ENCODE measurements at regions not wholly inside any gene's neighbourhood (a gene's known extent, or its start where the extent isn't known, plus 50 kb on each side); places are given as distances from the start of the nearest gene placed in this dataset.

DNA sequence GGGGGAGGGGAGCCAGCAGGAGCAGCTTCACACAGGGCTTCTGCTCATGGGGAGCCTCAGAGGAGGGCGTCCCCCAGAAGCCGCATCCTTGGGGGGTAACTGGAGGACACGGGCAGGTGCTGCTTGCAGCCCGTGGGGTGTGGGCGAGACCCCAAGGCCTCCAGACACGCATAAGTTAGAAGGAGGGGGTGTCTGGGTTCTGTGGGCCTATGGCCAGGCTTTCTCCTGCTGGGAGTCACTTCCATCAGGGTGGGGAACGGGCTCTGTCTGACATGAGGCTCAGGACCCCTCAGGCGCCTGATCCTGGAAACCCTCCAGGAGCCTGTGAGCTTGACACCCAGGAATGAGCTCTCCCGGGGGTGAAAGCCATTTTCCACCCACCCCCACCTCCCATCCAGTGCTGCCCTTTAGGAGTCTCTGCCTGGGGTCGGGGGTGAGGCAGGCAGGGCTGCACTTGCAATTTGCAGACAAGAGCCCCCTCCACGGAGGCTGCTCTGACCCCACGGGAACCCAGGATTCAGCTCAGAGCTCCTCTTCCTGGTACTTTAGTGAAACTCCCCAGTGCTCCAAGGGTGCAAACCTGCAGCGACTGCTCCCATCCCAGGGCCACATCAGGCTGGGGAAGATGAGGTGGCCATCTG is 325.7 kb downstream of the ADGRD1 start:
- Histone ChIP-seq H2BK120ac (ENCODE audit: low read depth, low read length) (no peak overlapping the region), H3K56ac (ENCODE audit: low read length) (peak overlapping the region; percentile 47), H2BK5ac (ENCODE audit: low read length) (no peak overlapping the region), H3K23ac (ENCODE audit: low read length) (no peak overlapping the region), H3K4me3 (ENCODE audit: low read length) (no peak overlapping the region), H3K4ac (ENCODE audit: low read depth, low read length) (no peak overlapping the region), H3K27ac (ENCODE audit: low read depth, low read length) (no peak overlapping the region), H3K79me1 (ENCODE audit: low read length) (no peaks in the 10 kb centered on the region), H3K27me3 (ENCODE audit: insufficient read depth, low read length, poor library complexity) (no peaks in the 10 kb centered on the region), H2AK5ac (ENCODE audit: low read length) (no peak overlapping the region), H3K36me3 (ENCODE audit: control insufficient read depth, insufficient read depth, low read length) (no peaks in the 10 kb centered on the region), H3K4me1 (ENCODE audit: control insufficient read depth, low read depth, low read length) (peaks cover 9% of the 10 kb centered on the region), H4K5ac (ENCODE audit: low read length) (no peak overlapping the region), H3K18ac (ENCODE audit: low read length) (no peak overlapping the region), H2BK15ac (replicated peaks; ENCODE audit: low read depth) (no peak overlapping the region), H3K79me2 (ENCODE audit: control insufficient read depth, insufficient read depth, low read length) (no peaks in the 10 kb centered on the region), H3K9ac (ENCODE audit: low read length) (no peak overlapping the region), H3K4me2 (ENCODE audit: low read length) (no peak overlapping the region), H4K8ac (ENCODE audit: low read depth, low read length) (no peak overlapping the region)
- no peak for DNase-seq
- no CpG with 5 or more reads among the region's 13 CpGs for WGBS (ENCODE audit: extremely low coverage, insufficient coverage, low lambda C conversion rate)

DNA sequence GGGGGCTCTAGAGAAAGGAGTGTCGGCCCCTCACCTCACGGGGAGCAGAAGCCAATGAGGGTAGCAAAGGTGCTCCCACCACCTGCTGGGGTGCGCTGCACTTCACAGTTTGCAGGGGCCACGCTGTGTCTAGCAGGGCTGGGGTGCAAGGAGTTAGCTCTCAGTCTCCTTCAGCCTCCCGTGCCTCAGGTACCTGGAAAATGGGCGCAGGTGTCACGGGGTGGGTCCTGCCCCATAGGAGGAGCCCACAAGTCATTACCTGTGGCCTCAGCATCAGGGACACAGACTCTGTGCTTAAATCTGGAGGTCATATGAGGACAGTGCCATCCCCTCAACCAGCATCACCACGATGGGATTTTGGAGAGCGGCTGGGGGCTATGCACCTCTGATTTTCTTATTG is 326.7 kb downstream of the ADGRD1 start:
- H2AK5ac ChIP-seq (ENCODE audit: low read length) = no peak overlapping the region
- no peaks in the 10 kb centered on the region for H3K27me3 ChIP-seq (ENCODE audit: insufficient read depth, low read length, poor library complexity)
- H2BK5ac ChIP-seq (ENCODE audit: low read length) = no peak overlapping the region
- DNase-seq = no peak
- H3K18ac ChIP-seq (ENCODE audit: low read length) = no peak overlapping the region
- H3K4me2 ChIP-seq (ENCODE audit: low read length) = no peak overlapping the region
- H3K4ac ChIP-seq (ENCODE audit: low read depth, low read length) = no peak overlapping the region
- H2BK120ac ChIP-seq (ENCODE audit: low read depth, low read length) = no peak overlapping the region
- H3K23ac ChIP-seq (ENCODE audit: low read length) = no peak overlapping the region
- no peak overlapping the region for H3K9ac ChIP-seq (ENCODE audit: low read length)
- H3K79me2 ChIP-seq (ENCODE audit: control insufficient read depth, insufficient read depth, low read length) = no peaks in the 10 kb centered on the region
- no peak overlapping the region for H4K8ac ChIP-seq (ENCODE audit: low read depth, low read length)
- no peak overlapping the region for H3K27ac ChIP-seq (ENCODE audit: low read depth, low read length)
- no peak overlapping the region for H4K5ac ChIP-seq (ENCODE audit: low read length)
- H3K4me3 ChIP-seq (ENCODE audit: low read length) = no peak overlapping the region
- no peak overlapping the region for H3K56ac ChIP-seq (ENCODE audit: low read length)
- H3K4me1 ChIP-seq (ENCODE audit: control insufficient read depth, low read depth, low read length) = peaks cover 7% of the 10 kb centered on the region
- WGBS (ENCODE audit: extremely low coverage, insufficient coverage, low lambda C conversion rate) = no CpG with 5 or more reads among the region's 9 CpGs
- H2BK15ac ChIP-seq (replicated peaks; ENCODE audit: low read depth) = no peak overlapping the region
- H3K36me3 ChIP-seq (ENCODE audit: control insufficient read depth, insufficient read depth, low read length) = no peaks in the 10 kb centered on the region
- H3K79me1 ChIP-seq (ENCODE audit: low read length) = no peaks in the 10 kb centered on the region

DNA sequence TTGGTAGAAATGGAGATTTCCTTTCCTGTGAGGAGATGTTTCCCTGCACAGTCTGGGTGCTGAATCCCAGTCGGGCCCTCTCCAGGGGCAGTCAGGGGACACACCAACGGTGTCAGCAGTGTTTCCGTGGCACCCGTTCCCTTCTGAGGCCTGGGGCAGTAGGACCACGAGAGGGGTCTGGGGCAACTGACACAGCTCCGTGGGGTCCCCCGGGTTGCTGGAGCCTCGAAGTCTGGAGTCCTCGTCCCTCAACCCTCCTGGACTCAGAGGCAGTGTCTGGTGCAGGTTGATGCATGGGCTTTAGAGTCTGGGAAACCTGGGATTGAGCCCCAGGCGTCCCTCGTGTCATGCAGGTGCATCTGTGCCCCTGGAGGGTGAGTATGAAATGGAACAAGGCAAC is 327.3 kb downstream of the ADGRD1 start:
- Histone ChIP-seq H2BK5ac (ENCODE audit: low read length) (no peak overlapping the region), H3K79me1 (ENCODE audit: low read length) (no peaks in the 10 kb centered on the region), H3K27me3 (ENCODE audit: insufficient read depth, low read length, poor library complexity) (no peaks in the 10 kb centered on the region), H2BK15ac (replicated peaks; ENCODE audit: low read depth) (no peak overlapping the region), H3K23ac (ENCODE audit: low read length) (no peak overlapping the region), H4K5ac (ENCODE audit: low read length) (no peak overlapping the region), H3K4me1 (ENCODE audit: control insufficient read depth, low read depth, low read length) (peaks cover 3% of the 10 kb centered on the region), H3K36me3 (ENCODE audit: control insufficient read depth, insufficient read depth, low read length) (no peaks in the 10 kb centered on the region), H3K27ac (ENCODE audit: low read depth, low read length) (no peak overlapping the region), H3K56ac (ENCODE audit: low read length) (no peak overlapping the region), H3K4me2 (ENCODE audit: low read length) (no peak overlapping the region), H2BK120ac (ENCODE audit: low read depth, low read length) (no peak overlapping the region), H3K18ac (ENCODE audit: low read length) (no peak overlapping the region), H3K4me3 (ENCODE audit: low read length) (no peak overlapping the region), H3K79me2 (ENCODE audit: control insufficient read depth, insufficient read depth, low read length) (no peaks in the 10 kb centered on the region), H3K4ac (ENCODE audit: low read depth, low read length) (no peak overlapping the region), H2AK5ac (ENCODE audit: low read length) (no peak overlapping the region), H4K8ac (ENCODE audit: low read depth, low read length) (no peak overlapping the region), H3K9ac (ENCODE audit: low read length) (no peak overlapping the region)
- WGBS (ENCODE audit: extremely low coverage, insufficient coverage, low lambda C conversion rate) = no CpG with 5 or more reads among the region's 11 CpGs
- DNase-seq = no peak

DNA sequence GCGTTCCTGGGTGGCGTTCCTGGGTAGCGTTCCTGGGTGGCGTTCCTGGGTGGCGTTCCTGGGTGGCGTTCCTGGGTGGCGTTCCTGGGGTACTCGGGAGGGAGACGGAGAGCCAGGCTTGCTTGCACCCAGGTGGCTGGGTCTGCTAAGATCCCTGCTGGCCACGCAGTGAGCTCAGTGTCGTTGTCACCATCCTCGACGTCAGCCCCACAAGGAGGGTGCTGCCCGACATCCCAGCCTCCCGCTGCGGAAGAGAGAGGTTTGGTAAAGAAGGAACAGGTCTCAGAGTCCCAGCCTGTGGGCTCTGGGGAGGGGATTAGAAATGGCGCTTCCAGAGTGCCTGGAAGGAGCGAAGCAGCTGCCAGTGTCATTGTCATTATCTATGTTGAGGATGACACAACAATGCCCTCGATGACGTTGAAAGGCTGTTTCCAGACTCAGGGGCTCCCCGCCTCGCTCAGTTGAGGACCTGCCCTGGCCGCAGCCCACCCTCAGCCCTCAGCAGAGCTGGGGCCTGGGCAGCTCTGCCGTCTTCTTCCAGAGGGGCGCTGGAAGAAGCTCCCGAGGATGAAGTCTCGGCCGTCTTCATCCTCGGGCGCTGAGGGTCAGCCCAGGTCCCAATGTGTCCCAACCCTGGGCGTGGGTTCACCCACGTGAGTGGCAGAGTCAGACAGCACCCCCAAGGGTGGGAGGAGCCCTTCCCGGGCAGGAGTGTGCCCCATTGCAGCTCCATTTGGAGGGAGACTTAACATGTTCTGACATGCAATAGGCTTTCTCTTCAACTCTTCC is 328.8 kb downstream of the ADGRD1 start:
- Histone ChIP-seq H2BK15ac (replicated peaks; ENCODE audit: low read depth) (no peak overlapping the region), H3K4ac (ENCODE audit: low read depth, low read length) (no peak overlapping the region), H3K9ac (ENCODE audit: low read length) (no peak overlapping the region), H3K79me2 (ENCODE audit: control insufficient read depth, insufficient read depth, low read length) (no peaks in the 10 kb centered on the region), H2BK5ac (ENCODE audit: low read length) (no peak overlapping the region), H2BK120ac (ENCODE audit: low read depth, low read length) (no peak overlapping the region), H2AK5ac (ENCODE audit: low read length) (no peak overlapping the region), H3K56ac (ENCODE audit: low read length) (no peak overlapping the region), H4K5ac (ENCODE audit: low read length) (no peak overlapping the region), H3K18ac (ENCODE audit: low read length) (no peak overlapping the region), H3K23ac (ENCODE audit: low read length) (no peak overlapping the region), H3K27ac (ENCODE audit: low read depth, low read length) (no peak overlapping the region), H3K36me3 (ENCODE audit: control insufficient read depth, insufficient read depth, low read length) (no peaks in the 10 kb centered on the region), H3K4me3 (ENCODE audit: low read length) (no peak overlapping the region), H3K4me1 (ENCODE audit: control insufficient read depth, low read depth, low read length) (no peaks in the 10 kb centered on the region), H3K4me2 (ENCODE audit: low read length) (no peak overlapping the region), H3K27me3 (ENCODE audit: insufficient read depth, low read length, poor library complexity) (no peaks in the 10 kb centered on the region), H4K8ac (ENCODE audit: low read depth, low read length) (no peak overlapping the region), H3K79me1 (ENCODE audit: low read length) (no peaks in the 10 kb centered on the region)
- no peak for DNase-seq
- WGBS (ENCODE audit: extremely low coverage, insufficient coverage, low lambda C conversion rate) = no CpG with 5 or more reads among the region's 33 CpGs

DNA sequence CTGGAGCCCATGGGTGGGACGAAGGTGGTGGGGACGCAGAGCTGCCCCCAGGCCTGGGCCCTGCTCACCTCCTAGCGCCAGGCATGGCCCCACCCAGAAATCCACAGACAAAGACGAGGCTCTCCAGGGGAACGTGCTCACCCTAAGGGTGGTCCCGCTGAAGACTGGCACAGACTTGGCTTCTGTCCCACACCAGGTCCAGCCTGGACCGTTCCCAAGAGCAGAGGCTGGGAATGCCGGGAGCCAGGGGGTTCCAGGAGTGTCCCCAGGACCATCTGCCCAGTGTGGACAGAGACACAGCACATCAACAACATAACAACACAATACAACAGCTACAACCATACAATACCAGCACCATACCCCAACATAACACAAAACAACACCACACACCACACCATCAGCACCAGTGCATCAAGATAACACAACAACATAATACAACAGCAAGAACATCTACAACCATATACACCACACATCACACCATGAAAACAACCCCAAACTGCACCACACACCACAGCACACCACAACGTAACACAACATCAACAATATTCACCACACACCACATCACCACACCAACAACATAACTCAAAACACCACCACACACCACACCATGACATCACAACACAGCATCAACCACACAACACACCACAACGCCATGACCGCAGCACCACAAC is 329.6 kb downstream of the ADGRD1 start:
- H2BK15ac ChIP-seq (replicated peaks; ENCODE audit: low read depth) = no peak overlapping the region
- H3K56ac ChIP-seq (ENCODE audit: low read length) = no peak overlapping the region
- H4K8ac ChIP-seq (ENCODE audit: low read depth, low read length) = no peak overlapping the region
- DNase-seq = no peak
- H3K4ac ChIP-seq (ENCODE audit: low read depth, low read length) = no peak overlapping the region
- no peaks in the 10 kb centered on the region for H3K79me1 ChIP-seq (ENCODE audit: low read length)
- H2BK5ac ChIP-seq (ENCODE audit: low read length) = no peak overlapping the region
- H3K23ac ChIP-seq (ENCODE audit: low read length) = no peak overlapping the region
- H3K36me3 ChIP-seq (ENCODE audit: control insufficient read depth, insufficient read depth, low read length) = no peaks in the 10 kb centered on the region
- H3K79me2 ChIP-seq (ENCODE audit: control insufficient read depth, insufficient read depth, low read length) = no peaks in the 10 kb centered on the region
- no peak overlapping the region for H3K27ac ChIP-seq (ENCODE audit: low read depth, low read length)
- H3K9ac ChIP-seq (ENCODE audit: low read length) = no peak overlapping the region
- no peak overlapping the region for H2BK120ac ChIP-seq (ENCODE audit: low read depth, low read length)
- no peak overlapping the region for H3K4me2 ChIP-seq (ENCODE audit: low read length)
- H4K5ac ChIP-seq (ENCODE audit: low read length) = no peak overlapping the region
- H2AK5ac ChIP-seq (ENCODE audit: low read length) = no peak overlapping the region
- H3K27me3 ChIP-seq (ENCODE audit: insufficient read depth, low read length, poor library complexity) = no peaks in the 10 kb centered on the region
- no peaks in the 10 kb centered on the region for H3K4me1 ChIP-seq (ENCODE audit: control insufficient read depth, low read depth, low read length)
- no CpG with 5 or more reads among the region's 11 CpGs for WGBS (ENCODE audit: extremely low coverage, insufficient coverage, low lambda C conversion rate)
- H3K18ac ChIP-seq (ENCODE audit: low read length) = no peak overlapping the region
- H3K4me3 ChIP-seq (ENCODE audit: low read length) = no peak overlapping the region

All from mesendoderm (in vitro differentiated cells).